ENCODE measurements at regions not wholly inside any gene's neighbourhood (a gene's known extent, or its start where the extent isn't known, plus 50 kb on each side); places are given as distances from the start of the nearest gene placed in this dataset.
A peak's percentile ranks its signal among the peaks of the same experiment; 100 is the strongest.

GRCh38 chr6:130314271-130314670 lies 51.5 kb upstream of the TMEM200A start:
- no peak for DNase-seq
- intact Hi-C loops (cut with DNase I), result no loop called here

DNA sequence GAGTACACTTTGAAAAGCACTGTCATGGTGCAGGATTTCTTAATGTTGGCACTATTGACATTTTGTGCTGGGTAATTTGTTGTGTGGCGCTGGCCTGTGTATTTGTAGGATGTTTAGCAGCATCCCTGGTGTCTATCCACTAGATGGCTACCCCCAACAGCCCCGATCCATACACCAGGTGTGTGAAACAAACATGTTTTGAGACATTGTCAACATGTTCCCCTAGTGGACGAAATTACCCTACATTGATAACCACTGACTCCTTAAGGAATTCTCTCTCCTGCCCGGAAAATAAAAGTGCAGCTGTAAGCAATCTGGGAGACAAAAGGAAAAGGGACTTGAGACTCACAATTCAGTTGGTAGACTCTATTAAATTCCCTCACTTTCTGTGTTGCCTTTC lies 52.6 kb upstream of the TMEM200A start:
- intact Hi-C loops (cut with DNase I), result no loop called here
- no peak for DNase-seq

DNA sequence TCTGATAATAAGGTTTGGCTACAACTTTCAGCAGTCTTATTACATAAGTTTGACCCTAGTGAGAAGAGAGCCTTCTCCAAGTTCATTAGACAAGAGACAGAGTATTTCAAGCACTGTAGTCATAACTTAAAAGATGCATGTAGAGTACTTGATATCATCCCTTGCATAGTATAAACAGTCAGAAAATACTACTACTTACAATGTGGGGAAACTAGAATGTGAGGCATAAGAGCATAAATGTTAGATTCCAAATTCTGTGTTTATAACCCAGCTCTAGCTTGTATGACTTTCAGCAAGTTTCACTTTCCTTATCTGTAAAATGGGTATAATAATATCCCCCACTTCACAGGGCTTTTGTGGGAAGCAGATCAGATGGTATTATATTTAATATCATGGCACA lies 56.8 kb upstream of the TMEM200A start:
- no peak for DNase-seq
- intact Hi-C loops (cut with DNase I), result no loop called here

GRCh38 chr6:130307752-130308361 lies 58.0 kb upstream of the TMEM200A start:
- no peak for DNase-seq
- intact Hi-C loops (cut with DNase I), result no loop called here

DNA sequence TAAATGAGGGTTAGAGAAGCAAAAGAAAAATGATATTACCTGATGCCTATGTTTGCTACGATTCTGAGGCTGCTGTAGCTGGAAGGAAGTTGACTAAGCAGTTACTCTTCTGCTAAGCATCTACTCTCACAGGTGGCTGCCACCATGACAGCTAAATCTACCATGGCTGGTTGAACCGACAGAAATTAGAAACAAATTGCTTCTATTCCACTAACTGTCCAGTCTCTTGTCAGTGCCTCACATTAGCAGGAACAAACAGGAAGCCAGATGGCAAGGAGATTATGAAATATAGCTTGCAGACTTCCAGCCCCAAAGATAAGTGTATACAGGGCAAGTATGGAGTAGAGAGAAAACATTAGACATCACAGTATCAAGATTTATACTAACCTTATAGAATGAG lies 59.4 kb upstream of the TMEM200A start:
- intact Hi-C loops (cut with DNase I), result no loop called here
- DNase-seq, result no peak

GRCh38 chr6:130303431-130303830 lies 62.4 kb upstream of the TMEM200A start:
- DNase-seq, result no peak
- intact Hi-C loops (cut with DNase I), result no loop called here

- intact Hi-C loops (cut with DNase I), result no loop called here
- DNase-seq, result no peak
Measured at GRCh38 chr6:130298258-130298657, 67.6 kb upstream of the TMEM200A start.

DNA sequence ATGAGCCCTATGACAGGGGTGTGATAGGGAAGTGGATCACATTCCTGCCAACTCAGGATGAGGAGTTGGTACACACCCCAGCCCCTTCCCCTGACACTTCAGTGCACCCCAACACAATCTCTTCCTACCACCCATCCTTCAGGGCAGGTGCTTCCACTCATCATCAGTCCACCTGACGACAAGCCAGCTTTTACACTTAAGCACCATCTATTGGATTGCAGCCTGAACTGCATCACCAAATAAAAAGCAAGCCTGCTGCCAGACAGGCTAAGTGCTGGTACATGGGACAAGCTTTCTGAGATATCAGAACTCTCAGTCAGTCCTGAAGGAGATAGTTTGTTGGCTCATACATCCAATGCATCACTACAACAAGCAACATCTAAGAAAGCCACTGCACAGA lies 69.0 kb upstream of the TMEM200A start:
- DNase-seq, result no peak
- intact Hi-C loops (cut with DNase I), result no loop called here

- peak in 5 of 42 donors; percentile 7 to 41 (median 12) for DNase-seq
- intact Hi-C loops (cut with DNase I), result no loop called here
Measured at GRCh38 chr6:130293800-130294199, 71.0 kb upstream of the SAMD3 start.

DNA sequence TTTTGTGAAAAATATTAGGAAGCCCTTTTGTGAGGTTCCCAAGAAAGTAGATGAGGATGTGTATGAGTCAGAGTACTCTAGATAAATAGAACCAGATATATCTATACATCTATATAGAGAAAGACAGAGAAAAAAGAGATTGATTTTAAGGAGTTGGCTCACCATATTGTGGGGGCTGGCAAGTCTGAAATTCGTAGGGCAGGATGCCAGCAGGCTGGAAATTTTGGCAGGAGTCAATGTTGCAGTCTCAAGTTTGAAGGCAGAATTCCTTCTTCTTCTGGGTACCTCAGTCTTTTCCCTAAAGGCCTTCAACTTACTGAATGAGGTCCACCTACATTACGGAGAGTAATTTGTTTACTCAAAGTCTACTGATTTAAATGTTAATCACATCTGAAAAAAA lies 65.3 kb upstream of the SAMD3 start:
- intact Hi-C loops (cut with DNase I), result no loop called here
- DNase-seq, result no peak

GRCh38 chr6:130282234-130282995 lies 59.7 kb upstream of the SAMD3 start:
- no peak for DNase-seq
- intact Hi-C loops (cut with DNase I), result no loop called here

- no peak for DNase-seq
- intact Hi-C loops (cut with DNase I), result no loop called here
Measured at GRCh38 chr6:130276507-130276906, 53.8 kb upstream of the SAMD3 start.

DNA sequence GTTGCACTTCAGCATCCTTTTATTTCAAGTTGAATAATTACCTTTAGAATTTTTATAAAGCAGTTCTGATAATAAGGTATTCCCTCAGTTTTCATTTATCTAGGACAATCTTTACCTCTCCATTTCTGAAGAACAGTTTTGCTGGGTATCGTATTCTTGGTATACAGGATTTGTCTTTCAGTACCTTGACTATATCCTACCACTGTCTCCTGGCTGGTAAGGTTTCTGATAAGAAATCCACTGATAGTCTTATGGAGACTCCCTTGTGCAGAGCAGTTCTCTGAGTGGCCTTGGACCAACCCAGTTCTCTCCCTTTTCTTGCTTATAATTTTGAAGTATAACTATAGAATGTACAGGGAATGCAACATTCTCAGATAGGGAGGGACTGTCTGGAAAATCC lies 51.3 kb upstream of the SAMD3 start:
- intact Hi-C loops (cut with DNase I), result no loop called here
- no peak for DNase-seq

Measured in head of caudate nucleus (tissue), 42 donors.